A549 (cell line): ENCODE measurements at regions not wholly inside any gene's neighbourhood (a gene's known extent, or its start where the extent isn't known, plus 50 kb on each side); places are given as distances from the start of the nearest gene placed in this dataset.

Source experiments
- ATAC-seq, 2 experiments: fragments of 200-7000 bp in 1 of 2; fragments of >200 bp in 1 of 2; cut with Nextera tagmentation in 1 of 2; cut with Tn5 transposase in 1 of 2; 3 replicates each; pipeline versions ENCODE4 v1.8.0 to v1.9.1; 2018 to 2020; ENCODE audit warnings: mild to moderate bottlenecking in 1 of 2, moderate library complexity in 1 of 2
- CTCF ChIA-PET: fragments of 300-600 bp; sonication (Branson Sonifier 250); formaldehyde crosslinking; extraction: SDS; loops from one replicate; lab custom pipeline; 2021; ENCODE audit warnings: antibody characterized with exemption, inconsistent platforms; lab: Yijun Ruan, JAX
- POLR2A ChIA-PET: fragments of 350-600 bp; formaldehyde crosslinking; extraction: SDS; loops from one replicate; lab custom pipeline; 2021; ENCODE audit warnings: antibody characterized with exemption, inconsistent platforms; lab: Yijun Ruan, JAX
- DNase-seq, 2 experiments: peaks; one replicate each; pipeline versions ENCODE4 v3.0.0 to v3.0.0-alpha.2; 2011 to 2016; ENCODE audit warnings: low read depth in 1 of 2, low spot score in 1 of 2
- FAIRE-seq: peaks from 2 replicates; lab custom pipeline; 2011; peaks lifted over from hg19 to GRCh38; lab: Jason Lieb, UNC
- H3K27ac ChIP-seq, 2 experiments: fragments of >200 bp; sonication (Bioruptor Twin); formaldehyde crosslinking; 3 replicates each; pipeline ENCODE4 v1.5.1; 2016 to 2017
- H3K4me1 ChIP-seq: fragments of >200 bp; sonication (Bioruptor Twin); formaldehyde crosslinking; 3 replicates; pipeline ENCODE4 v1.6.1; 2016
- H3K4me2 ChIP-seq: fragments of >200 bp; sonication (Bioruptor Twin); formaldehyde crosslinking; 3 replicates; pipeline ENCODE4 v1.6.1; 2016
- H3K4me3 ChIP-seq: fragments of >200 bp; sonication (Bioruptor Twin); formaldehyde crosslinking; 3 replicates; pipeline ENCODE4 v1.5.1; 2016
- H3K9me3 ChIP-seq: fragments of >200 bp; sonication (Bioruptor Twin); formaldehyde crosslinking; 3 replicates; pipeline ENCODE4 v1.6.1; 2016
- ESRRA ChIP-seq: fragments of 150-350 bp; IDR thresholded peaks from 2 replicates; pipeline ENCODE4 v1.6.1; 2014; ENCODE audit warnings: mild to moderate bottlenecking, low read length, borderline replicate concordance
- MAZ ChIP-seq: fragments of 150-350 bp; IDR thresholded peaks from 2 replicates; pipeline ENCODE4 v1.6.1; 2014; ENCODE audit warnings: antibody characterized with exemption, low read depth, low read length, borderline replicate concordance
- ZC3H11A ChIP-seq: fragments of 450-650 bp; IDR thresholded peaks from 2 replicates; pipeline ENCODE4 v1.6.1; 2014; ENCODE audit warnings: antibody characterized with exemption, mild to moderate bottlenecking
- WGBS: methylation state at CpG from one replicate; pipeline ENCODE4 v1.1.6; 2017; ENCODE audit errors: missing lambda C conversion rate; 5-methylcytosine and 5-hydroxymethylcytosine counted together
- small RNA-seq, 6 experiments: library from RNA; depleted of rRNA; stranded (forward); fragments of <200 nt; gene quantifications; one replicate each; pipeline ENCODE3, GENCODE V24; 2012
- TF ChIP-seq, protein P1 (sequence below): fragments of >200 bp; sonication (Bioruptor Twin); formaldehyde crosslinking; IDR thresholded peaks from 2 replicates; pipeline ENCODE4 v1.6.1; 2016

DNA sequence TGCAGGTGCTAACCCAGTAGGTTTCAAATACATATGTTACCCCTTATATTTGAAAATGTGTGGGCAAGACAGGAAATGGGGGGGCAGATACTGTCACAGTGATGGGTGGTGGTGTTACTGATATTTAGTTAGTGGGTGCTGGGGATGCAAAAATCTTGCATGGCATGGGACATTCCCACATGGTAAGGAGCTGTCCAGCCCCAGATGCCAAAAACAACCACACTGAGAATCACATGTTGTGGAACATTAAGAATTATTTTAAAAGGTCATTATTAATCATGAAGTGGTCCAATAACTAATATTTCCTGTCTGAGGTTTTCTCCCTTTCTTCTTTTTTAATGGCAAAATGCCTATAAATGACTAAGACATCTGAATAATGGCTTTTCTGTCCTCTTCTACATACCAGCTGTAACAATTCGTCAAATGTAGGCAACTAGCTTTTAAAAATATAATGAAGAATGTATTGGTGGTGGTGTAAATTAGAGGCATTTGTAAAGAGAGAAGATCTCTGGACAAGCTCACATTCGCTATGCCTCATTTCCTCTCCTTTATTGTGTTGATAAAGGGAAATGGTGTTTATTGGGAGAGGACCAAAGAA, 57.3 kb upstream of the SLC35B3 start:
- no peaks in the 10 kb centered on the region for H3K9me3 ChIP-seq
- H3K4me2 ChIP-seq = no peak overlapping the region
- TF ChIP-seq MAZ = no peak
- TF ChIP-seq, protein P1, sequence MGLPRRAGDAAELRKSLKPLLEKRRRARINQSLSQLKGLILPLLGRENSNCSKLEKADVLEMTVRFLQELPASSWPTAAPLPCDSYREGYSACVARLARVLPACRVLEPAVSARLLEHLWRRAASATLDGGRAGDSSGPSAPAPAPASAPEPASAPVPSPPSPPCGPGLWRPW = no peak
- TF ChIP-seq ZC3H11A = no peak
- TF ChIP-seq ESRRA = no peak
- TF ChIP-seq, all 56 proteins: peak for 0
- H3K4me3 ChIP-seq = no peak overlapping the region
- ChIA-PET CTCF (interaction anchor here (0.6 kb wide), 1 partner anchor 306 kb away, joined by 3 read pairs; no protein-coding TSS in a partner anchor), POLR2A (no interaction called here)
- FAIRE-seq (no peak), ATAC-seq (no peak), DNase-seq (no peak)
- 8% methylated on average over 2 of the region's 2 CpGs for WGBS
- H3K4me1 ChIP-seq = no peaks in the 10 kb centered on the region
- H3K27ac ChIP-seq = no peak overlapping the region

Small RNA genes in the stretch of these regions (small RNA-seq; reads per million reads assigned to genes)
- gene RF02101 = 0 reads per million in 6 experiments
- 0 to 0.35 (median 0) reads per million in 6 experiments for gene RNU6ATAC21P
